ENCODE measurements at regions not wholly inside any gene's neighbourhood (a gene's known extent, or its start where the extent isn't known, plus 50 kb on each side); places are given as distances from the start of the nearest gene placed in this dataset.

DNA sequence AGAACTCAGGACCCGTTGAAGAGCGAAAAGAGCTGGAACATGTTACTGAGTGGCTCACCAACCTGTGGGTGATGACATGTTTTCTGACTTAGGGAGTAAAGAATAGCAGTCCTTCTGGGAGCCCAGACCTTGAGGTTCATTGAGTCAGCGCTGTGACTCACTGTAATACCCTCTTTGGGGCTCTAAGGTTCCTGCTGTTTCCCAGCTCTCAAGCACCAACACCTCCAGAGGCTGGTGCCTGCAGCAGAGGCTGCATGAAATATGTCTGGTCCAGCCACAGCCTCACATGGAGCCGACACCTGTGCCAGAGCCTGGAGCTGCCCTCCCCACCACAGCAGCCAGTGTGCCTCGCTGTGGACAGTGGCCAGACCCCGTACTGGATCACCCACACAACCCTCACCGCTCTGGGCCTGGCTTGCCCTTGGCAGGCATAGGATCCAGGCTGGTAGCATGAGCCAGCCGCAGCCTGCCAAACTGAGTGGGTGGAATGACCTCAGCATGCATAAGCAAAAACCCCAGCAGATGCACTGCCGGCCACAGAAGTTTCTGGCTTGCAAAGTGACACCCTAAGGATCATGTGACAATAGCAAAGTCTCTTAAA, 143.5 kb upstream of the MRPS30 start:
- TF ChIP-seq CTCF (IDR thresholded peaks at IDR 0.05) (no peak), EZH2phosphoT487 (IDR thresholded peaks at IDR 0.05) (no peak), EZH2 (IDR thresholded peaks at IDR 0.05) (no peak)
